Thymus (tissue), 11 donors: ENCODE measurements at regions not wholly inside any gene's neighbourhood (a gene's known extent, or its start where the extent isn't known, plus 50 kb on each side); places are given as distances from the start of the nearest gene placed in this dataset.

Experiments
- DNase-seq, 9 donors: peaks; one replicate each; pipeline ENCODE4 v3.0.0-alpha.2; 2013; ENCODE audit warnings: low spot score in 9 of 9, low read depth in 6 of 9, missing footprints in 1 of 9
- H3K27ac ChIP-seq, 2 donors: one replicate each; pipeline ENCODE4 v1.5.1; 2013; ENCODE audit warnings: control low read depth in 1 of 2, low read depth in 1 of 2, low read length in 1 of 2, mild to moderate bottlenecking in 1 of 2, moderate library complexity in 1 of 2
- H3K27me3 ChIP-seq, 2 donors: one replicate each; pipeline ENCODE4 v1.5.1; 2013; ENCODE audit warnings: low read length in 1 of 2; ENCODE audit not compliant: control insufficient read depth in 2 of 2, insufficient read depth in 1 of 2
- H3K36me3 ChIP-seq, 2 donors: one replicate each; pipeline ENCODE4 v1.5.1; 2013; ENCODE audit warnings: low read length in 1 of 2, mild to moderate bottlenecking in 1 of 2, moderate library complexity in 1 of 2; ENCODE audit not compliant: control insufficient read depth in 2 of 2, insufficient read depth in 2 of 2
- H3K4me1 ChIP-seq, 2 donors: one replicate each; pipeline ENCODE4 v1.5.1; 2013; ENCODE audit warnings: low read length in 2 of 2; ENCODE audit not compliant: control insufficient read depth in 2 of 2, insufficient read depth in 2 of 2
- H3K4me3 ChIP-seq, 2 donors: one replicate each; pipeline ENCODE4 v1.5.1; 2013; ENCODE audit warnings: low read length in 2 of 2, control low read depth in 1 of 2, mild to moderate bottlenecking in 1 of 2
- H3K9me3 ChIP-seq, 2 donors: one replicate each; pipeline ENCODE4 v1.5.1; 2013; ENCODE audit warnings: low read length in 1 of 2, mild to moderate bottlenecking in 1 of 2; ENCODE audit not compliant: control insufficient read depth in 2 of 2, insufficient read depth in 1 of 2
- WGBS: extraction: QIAGEN DNeasy Blood & Tissue Kit; methylation state at CpG from one replicate; pipeline ENCODE4 v1.1.7; 2013; 5-methylcytosine and 5-hydroxymethylcytosine counted together
- donor health status: healthy.

GRCh38 chr10:133002685-133003084, 60.3 kb upstream of the CFAP46 start:
- Histone ChIP-seq H3K27ac (no peak overlapping the region), H3K4me1 (no peaks in the 10 kb centered on the region), H3K9me3 (no peaks in the 10 kb centered on the region), H3K36me3 (no peaks in the 10 kb centered on the region), H3K27me3 (no peaks in the 10 kb centered on the region), H3K4me3 (no peak overlapping the region)
- no peak for DNase-seq
- 82% methylated on average over 2 of the region's 2 CpGs for WGBS

- Histone ChIP-seq H3K36me3 (no peaks in the 10 kb centered on the region), H3K27ac (no peak overlapping the region), H3K9me3 (no peaks in the 10 kb centered on the region), H3K4me3 (no peak overlapping the region), H3K4me1 (no peaks in the 10 kb centered on the region), H3K27me3 (no peaks in the 10 kb centered on the region)
- WGBS: 85% methylated on average over 12 of the region's 12 CpGs
- no peak for DNase-seq
These were observed 58.7 kb upstream of the CFAP46 start for GRCh38 chr10:133001114-133001513.

- no peaks in the 10 kb centered on the region for H3K36me3 ChIP-seq
- no peaks in the 10 kb centered on the region for H3K4me1 ChIP-seq
- no peaks in the 10 kb centered on the region for H3K9me3 ChIP-seq
- no peaks in the 10 kb centered on the region for H3K27me3 ChIP-seq
- 88% methylated on average over 9 of the region's 9 CpGs for WGBS
- no peak overlapping the region for H3K27ac ChIP-seq
- no peak overlapping the region for H3K4me3 ChIP-seq
- DNase-seq: no peak
These were observed 58.3 kb upstream of the CFAP46 start for GRCh38 chr10:133000648-133001047.

GRCh38 chr10:132997517-132998265, 55.3 kb upstream of the CFAP46 start:
- no peak for DNase-seq
- Histone ChIP-seq H3K4me3 (no peak overlapping the region), H3K4me1 (no peaks in the 10 kb centered on the region), H3K27ac (no peak overlapping the region), H3K27me3 (peaks cover 0 to 2% of the 10 kb centered on the region in 2 donors), H3K36me3 (no peaks in the 10 kb centered on the region), H3K9me3 (no peaks in the 10 kb centered on the region)
- WGBS: 88% methylated on average over 22 of the region's 22 CpGs

- DNase-seq: no peak
- Histone ChIP-seq H3K27ac (no peak overlapping the region), H3K9me3 (no peaks in the 10 kb centered on the region), H3K27me3 (peaks cover 0 to 2% of the 10 kb centered on the region in 2 donors), H3K36me3 (no peaks in the 10 kb centered on the region), H3K4me3 (no peak overlapping the region), H3K4me1 (no peaks in the 10 kb centered on the region)
- WGBS: 93% methylated on average over 27 of the region's 27 CpGs
These were observed 54.4 kb upstream of the CFAP46 start for GRCh38 chr10:132996603-132997343.

GRCh38 chr10:132995909-132996602, 53.7 kb upstream of the CFAP46 start:
- Histone ChIP-seq H3K4me3 (no peak overlapping the region), H3K27me3 (peaks cover 0 to 2% of the 10 kb centered on the region in 2 donors)

GRCh38 chr10:132994811-132995210, 52.4 kb upstream of the CFAP46 start:
- Histone ChIP-seq H3K27me3 (peaks cover 0 to 2% of the 10 kb centered on the region in 2 donors), H3K9me3 (no peaks in the 10 kb centered on the region), H3K4me1 (no peaks in the 10 kb centered on the region), H3K36me3 (no peaks in the 10 kb centered on the region), H3K27ac (no peak overlapping the region), H3K4me3 (no peak overlapping the region)
- 95% methylated on average over 15 of the region's 15 CpGs for WGBS
- no peak for DNase-seq

More at GRCh38 chr10:132995909-132996602, 53.7 kb upstream of the CFAP46 start:
- no peaks in the 10 kb centered on the region for H3K9me3 ChIP-seq
- no peaks in the 10 kb centered on the region for H3K4me1 ChIP-seq
- no peak for DNase-seq
- H3K27ac ChIP-seq: no peak overlapping the region
- H3K36me3 ChIP-seq: no peaks in the 10 kb centered on the region
- WGBS: 93% methylated on average over 29 of the region's 29 CpGs

- Histone ChIP-seq H3K4me3 (no peak overlapping the region), H3K27me3 (peaks cover 0 to 2% of the 10 kb centered on the region in 2 donors), H3K4me1 (no peaks in the 10 kb centered on the region), H3K9me3 (no peaks in the 10 kb centered on the region), H3K27ac (no peak overlapping the region), H3K36me3 (no peaks in the 10 kb centered on the region)
- no peak for DNase-seq
- WGBS: 78% methylated on average over 34 of the region's 34 CpGs
These were observed 51.9 kb upstream of the CFAP46 start for GRCh38 chr10:132994185-132994796.
